Transverse colon (tissue), 4 donors: ENCODE measurements at regions not wholly inside any gene's neighbourhood (a gene's known extent, or its start where the extent isn't known, plus 50 kb on each side); places are given as distances from the start of the nearest gene placed in this dataset.

Source experiments
- CTCF ChIP-seq, 5 experiments: fragments of 200-600 bp in 3 of 5; fragments of 450-650 bp in 2 of 5; sonication (generic) in 3 of 5; IDR thresholded peaks; 1 replicate in 2 of 5; 2 replicates in 3 of 5; pipeline ENCODE4 v1.5.1; 2016 to 2017; ENCODE audit warnings: antibody characterized with exemption in 5 of 5, inconsistent platforms in 3 of 5, mild to moderate bottlenecking in 2 of 5, moderate library complexity in 1 of 5
- POLR2AphosphoS5 ChIP-seq, 3 donors: sonication (generic); formaldehyde crosslinking; IDR thresholded peaks; one replicate each; pipeline ENCODE4 v1.6.1; 2016; ENCODE audit warnings: antibody characterized with exemption in 3 of 3

GRCh38 chr11:34728609-34729008 is 107.7 kb downstream of the EHF start:
- TF ChIP-seq CTCF (IDR thresholded peaks at IDR 0.05), result no peak
- TF ChIP-seq POLR2AphosphoS5 (IDR thresholded peaks at IDR 0.05), result no peak
